Vagina (tissue), 2 donors: ENCODE measurements at regions not wholly inside any gene's neighbourhood (a gene's known extent, or its start where the extent isn't known, plus 50 kb on each side); places are given as distances from the start of the nearest gene placed in this dataset.
A peak's percentile ranks its signal among the peaks of the same experiment; 100 is the strongest.

ENCODE experiments used
- DNase-seq, 2 donors: peaks; one replicate each; pipeline ENCODE4 v3.0.0-alpha.2; 2017; ENCODE audit errors: extremely low spot score in 2 of 2
- H3K27ac ChIP-seq: fragments of 200-600 bp; sonication (generic); one replicate; pipeline ENCODE4 v1.5.1; 2019
- H3K27me3 ChIP-seq: fragments of 200-600 bp; sonication (generic); one replicate; pipeline ENCODE4 v1.5.1; 2019
- H3K36me3 ChIP-seq, 2 donors: fragments of 200-600 bp; sonication (generic); one replicate each; pipeline ENCODE4 v1.5.1; 2017 to 2019
- H3K4me1 ChIP-seq: fragments of 200-600 bp; sonication (generic); one replicate; pipeline ENCODE4 v1.5.1; 2019
- H3K4me3 ChIP-seq, 2 donors: fragments of 200-600 bp; sonication (generic); 1 replicate in 1 of 2; 2 replicates in 1 of 2; pipeline ENCODE4 v1.5.1; 2016 to 2019
- H3K9me3 ChIP-seq: fragments of 200-600 bp; sonication (generic); one replicate; pipeline ENCODE4 v1.5.1; 2019
- CTCF ChIP-seq, 3 experiments: fragments of 450-650 bp in 2 of 3; fragments of 200-600 bp in 1 of 3; sonication (generic) in 1 of 3; IDR thresholded peaks; one replicate each; pipeline ENCODE4 v1.5.1; 2017 to 2019; ENCODE audit warnings: antibody characterized with exemption in 3 of 3, mild to moderate bottlenecking in 2 of 3, moderate library complexity in 2 of 3
- POLR2A ChIP-seq, 2 donors: fragments of 450-650 bp; IDR thresholded peaks; one replicate each; pipeline ENCODE4 v1.6.1; 2017; ENCODE audit warnings: antibody characterized with exemption in 2 of 2, mild to moderate bottlenecking in 2 of 2, moderate library complexity in 2 of 2
- POLR2AphosphoS5 ChIP-seq, 2 donors: sonication (generic); formaldehyde crosslinking; IDR thresholded peaks; one replicate each; pipeline ENCODE4 v1.9.0; 2017; ENCODE audit warnings: antibody characterized with exemption in 2 of 2, mild to moderate bottlenecking in 2 of 2, low read depth in 1 of 2; ENCODE audit not compliant: insufficient read depth in 1 of 2
- intact Hi-C: fragments of 100-400 bp; cut with DNase I; formaldehyde crosslinking; loops from one replicate; pipeline ENCODE4 v1.15.1; 2023

- H3K27ac ChIP-seq = no peak overlapping the region
- H3K27me3 ChIP-seq = no peaks in the 10 kb centered on the region
- peaks cover 7% of the 10 kb centered on the region for H3K4me1 ChIP-seq
- H3K4me3 ChIP-seq = no peak overlapping the region
- no peaks in the 10 kb centered on the region for H3K9me3 ChIP-seq
- DNase-seq = no peak
- intact Hi-C loops = no loop called here
- no peak for TF ChIP-seq POLR2AphosphoS5 (IDR thresholded peaks at IDR 0.05; ENCODE audit: insufficient read depth in 1 of 2, low read depth in 1 of 2)
- no peak for TF ChIP-seq CTCF (IDR thresholded peaks at IDR 0.05)
- TF ChIP-seq POLR2A (IDR thresholded peaks at IDR 0.05) = no peak
- H3K36me3 ChIP-seq = no peaks in the 10 kb centered on the region
These were observed 522.2 kb downstream of the FGF9 start for GRCh38 chr13:22193070-22193469.

- Histone ChIP-seq H3K27me3 (no peaks in the 10 kb centered on the region), H3K9me3 (no peaks in the 10 kb centered on the region), H3K27ac (no peak overlapping the region), H3K36me3 (no peaks in the 10 kb centered on the region), H3K4me1 (peaks cover 16% of the 10 kb centered on the region), H3K4me3 (no peak overlapping the region)
- intact Hi-C loops = no loop called here
- TF ChIP-seq CTCF (IDR thresholded peaks at IDR 0.05) (no peak), POLR2A (IDR thresholded peaks at IDR 0.05) (no peak), POLR2AphosphoS5 (IDR thresholded peaks at IDR 0.05; ENCODE audit: insufficient read depth in 1 of 2, low read depth in 1 of 2) (no peak)
- no peak for DNase-seq
These were observed 523.4 kb downstream of the FGF9 start for GRCh38 chr13:22194106-22194805.

GRCh38 chr13:22195726-22196125 lies 524.9 kb downstream of the FGF9 start:
- TF ChIP-seq POLR2A (IDR thresholded peaks at IDR 0.05) (no peak), POLR2AphosphoS5 (IDR thresholded peaks at IDR 0.05; ENCODE audit: insufficient read depth in 1 of 2, low read depth in 1 of 2) (no peak), CTCF (IDR thresholded peaks at IDR 0.05) (no peak)
- intact Hi-C loops = no loop called here
- Histone ChIP-seq H3K4me3 (no peak overlapping the region), H3K27ac (no peak overlapping the region), H3K9me3 (no peaks in the 10 kb centered on the region), H3K27me3 (no peaks in the 10 kb centered on the region), H3K36me3 (no peaks in the 10 kb centered on the region), H3K4me1 (peaks cover 16% of the 10 kb centered on the region)
- no peak for DNase-seq

GRCh38 chr13:22196777-22197176 lies 525.9 kb downstream of the FGF9 start:
- Histone ChIP-seq H3K36me3 (no peaks in the 10 kb centered on the region), H3K9me3 (no peaks in the 10 kb centered on the region), H3K27me3 (no peaks in the 10 kb centered on the region), H3K4me3 (no peak overlapping the region), H3K4me1 (peaks cover 16% of the 10 kb centered on the region), H3K27ac (no peak overlapping the region)
- intact Hi-C loops = no loop called here
- DNase-seq = no peak
- no peak for TF ChIP-seq POLR2AphosphoS5 (IDR thresholded peaks at IDR 0.05; ENCODE audit: insufficient read depth in 1 of 2, low read depth in 1 of 2)
- TF ChIP-seq CTCF (IDR thresholded peaks at IDR 0.05) = no peak
- no peak for TF ChIP-seq POLR2A (IDR thresholded peaks at IDR 0.05)

GRCh38 chr13:22198001-22198400 lies 527.1 kb downstream of the FGF9 start:
- DNase-seq = no peak
- H3K4me3 ChIP-seq = peak overlapping the region in 1 of 2 donors; percentile 5
- no peaks in the 10 kb centered on the region for H3K9me3 ChIP-seq
- no peak for TF ChIP-seq POLR2A (IDR thresholded peaks at IDR 0.05)
- TF ChIP-seq CTCF (IDR thresholded peaks at IDR 0.05) = no peak
- no peak for TF ChIP-seq POLR2AphosphoS5 (IDR thresholded peaks at IDR 0.05; ENCODE audit: insufficient read depth in 1 of 2, low read depth in 1 of 2)
- intact Hi-C loops = no loop called here
- peaks cover 16% of the 10 kb centered on the region for H3K4me1 ChIP-seq
- H3K36me3 ChIP-seq = no peaks in the 10 kb centered on the region
- no peaks in the 10 kb centered on the region for H3K27me3 ChIP-seq
- H3K27ac ChIP-seq = peak overlapping the region; percentile 31
